Myocyte (in vitro differentiated cells): ENCODE measurements at regions not wholly inside any gene's neighbourhood (a gene's known extent, or its start where the extent isn't known, plus 50 kb on each side); places are given as distances from the start of the nearest gene placed in this dataset.

Experiments used
- DNase-seq: peaks from one replicate; pipeline ENCODE4 v3.0.0-alpha.2; 2012; ENCODE audit warnings: low read depth

DNA sequence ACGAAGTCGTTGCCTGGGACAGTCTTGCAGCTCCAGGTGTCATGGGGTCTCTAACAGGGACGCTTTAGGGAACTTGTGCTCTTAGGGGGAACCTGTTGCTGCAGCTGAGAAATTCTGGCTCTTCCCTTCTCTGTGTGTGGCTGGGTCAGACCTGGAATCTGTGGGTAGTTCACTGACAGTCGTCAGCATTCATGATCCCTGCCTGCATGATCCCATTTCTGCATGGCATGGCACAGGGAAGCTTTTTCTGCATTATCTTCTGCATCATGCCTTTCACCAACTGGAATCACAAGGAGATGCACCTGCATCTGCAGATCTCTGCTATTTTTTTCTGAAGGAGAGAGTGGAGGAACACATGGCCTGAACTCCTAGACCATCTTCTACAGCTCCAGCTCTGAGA, 85.6 kb downstream of the SOX9 start:
- peak; percentile 7 for DNase-seq

DNA sequence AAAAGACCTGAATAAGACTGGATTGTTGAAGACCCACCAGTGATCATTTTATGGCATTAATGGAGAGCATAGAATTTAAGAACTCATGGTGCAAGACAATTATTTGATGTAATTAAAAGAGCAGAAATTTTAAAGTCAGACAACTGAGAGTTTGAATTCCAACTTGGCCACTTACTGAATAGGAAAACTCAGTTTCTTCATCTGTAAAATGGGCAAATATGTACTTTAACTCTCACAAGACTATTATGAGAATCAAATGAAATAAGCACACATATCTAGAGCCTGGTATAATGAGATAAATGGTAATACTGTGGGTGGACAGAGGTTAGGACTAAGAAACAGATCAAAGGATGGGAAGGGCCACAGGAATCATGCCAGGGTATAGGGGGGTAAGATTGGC, 88.0 kb downstream of the SOX9 start:
- no peak for DNase-seq

DNA sequence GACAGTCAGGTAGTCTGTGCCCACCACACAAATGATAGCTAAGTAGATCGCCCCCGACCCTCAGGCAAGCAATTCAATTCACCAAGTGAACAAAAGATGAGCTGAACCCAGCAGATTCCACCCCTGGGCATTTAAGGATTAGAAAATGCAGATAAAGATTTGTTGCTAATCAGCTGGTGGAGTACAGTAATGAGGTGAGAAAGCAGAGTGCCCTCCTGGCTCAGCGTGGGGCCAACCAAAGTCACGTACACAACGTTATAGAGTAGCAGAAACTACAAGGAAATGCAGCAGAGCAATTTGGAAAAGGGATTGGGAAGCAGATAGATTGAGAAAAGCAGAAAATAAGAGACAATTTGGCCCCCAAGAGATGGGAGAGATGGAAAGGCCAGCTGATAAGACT, 91.2 kb downstream of the SOX9 start:
- no peak for DNase-seq

DNA sequence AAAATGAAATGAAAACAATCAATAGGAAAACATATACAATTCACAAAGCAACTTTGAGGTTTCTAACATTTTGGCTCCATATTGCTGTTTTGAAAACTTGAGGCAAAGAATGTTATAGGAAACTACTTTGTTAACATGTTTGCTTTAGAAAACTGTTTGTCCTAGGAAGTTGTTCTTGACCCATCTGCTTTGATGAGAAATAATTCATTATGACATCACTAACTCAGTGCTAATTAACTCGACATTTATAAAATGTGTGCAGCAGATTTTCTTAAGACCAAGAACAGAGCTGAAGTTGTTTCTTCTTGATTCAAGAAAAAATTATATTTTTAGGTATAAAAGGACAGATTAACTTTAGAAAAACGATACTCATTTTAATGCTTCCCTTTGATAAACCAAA, 94.7 kb downstream of the SOX9 start:
- DNase-seq = no peak

DNA sequence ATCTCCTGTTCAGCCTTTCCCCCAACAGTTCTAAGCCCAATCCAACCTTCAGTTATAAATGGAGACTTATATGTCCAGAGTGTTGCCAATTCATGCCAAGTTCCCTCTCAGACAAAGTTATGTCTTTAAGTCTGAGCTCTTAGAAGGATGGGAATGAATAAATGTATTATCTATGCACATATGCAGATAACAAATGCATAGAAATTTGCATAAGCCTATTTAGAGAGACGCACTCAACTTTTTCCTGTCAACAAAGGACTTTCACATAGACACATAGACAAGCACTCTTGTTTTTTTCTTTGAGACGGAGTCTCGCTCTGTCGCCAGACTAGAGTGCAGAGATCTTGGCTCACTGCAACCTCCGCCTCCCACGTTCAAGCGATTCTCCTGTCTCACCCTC, 95.1 kb downstream of the SOX9 start:
- DNase-seq = no peak

DNA sequence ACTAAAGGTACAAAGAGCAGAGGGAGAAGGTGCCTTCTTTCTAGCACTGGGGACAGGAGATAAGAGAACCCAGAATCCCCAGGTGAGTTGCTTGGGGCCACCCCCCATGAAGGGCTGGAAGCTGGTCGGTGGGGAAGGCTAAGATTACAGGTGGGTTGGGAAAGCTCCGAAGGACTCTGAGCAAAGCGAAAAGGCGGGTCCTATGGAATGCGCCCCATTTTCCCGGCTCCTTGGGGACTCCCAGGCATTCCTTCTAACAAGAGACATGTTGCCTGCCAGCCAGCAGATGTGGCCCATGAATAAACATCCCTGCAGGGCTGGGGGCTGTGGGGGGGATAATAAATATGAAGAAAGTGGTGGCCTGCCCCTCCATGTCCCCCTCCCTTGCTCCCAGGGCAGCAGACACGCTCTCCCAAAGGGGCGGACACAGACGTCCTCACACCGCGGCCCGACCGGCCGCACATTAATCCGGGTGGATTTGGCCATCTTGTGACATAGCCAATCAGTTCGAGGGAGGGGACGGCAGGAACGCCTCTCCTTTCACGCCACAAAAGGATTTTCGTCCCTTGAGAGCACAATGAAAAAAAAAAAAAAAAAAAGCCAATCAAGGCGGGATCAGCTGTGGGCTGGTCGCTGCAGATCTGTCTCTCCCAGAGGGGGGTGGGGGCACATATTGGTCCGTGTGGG, 98.5 kb downstream of the SOX9 start:
- no peak for DNase-seq

DNA sequence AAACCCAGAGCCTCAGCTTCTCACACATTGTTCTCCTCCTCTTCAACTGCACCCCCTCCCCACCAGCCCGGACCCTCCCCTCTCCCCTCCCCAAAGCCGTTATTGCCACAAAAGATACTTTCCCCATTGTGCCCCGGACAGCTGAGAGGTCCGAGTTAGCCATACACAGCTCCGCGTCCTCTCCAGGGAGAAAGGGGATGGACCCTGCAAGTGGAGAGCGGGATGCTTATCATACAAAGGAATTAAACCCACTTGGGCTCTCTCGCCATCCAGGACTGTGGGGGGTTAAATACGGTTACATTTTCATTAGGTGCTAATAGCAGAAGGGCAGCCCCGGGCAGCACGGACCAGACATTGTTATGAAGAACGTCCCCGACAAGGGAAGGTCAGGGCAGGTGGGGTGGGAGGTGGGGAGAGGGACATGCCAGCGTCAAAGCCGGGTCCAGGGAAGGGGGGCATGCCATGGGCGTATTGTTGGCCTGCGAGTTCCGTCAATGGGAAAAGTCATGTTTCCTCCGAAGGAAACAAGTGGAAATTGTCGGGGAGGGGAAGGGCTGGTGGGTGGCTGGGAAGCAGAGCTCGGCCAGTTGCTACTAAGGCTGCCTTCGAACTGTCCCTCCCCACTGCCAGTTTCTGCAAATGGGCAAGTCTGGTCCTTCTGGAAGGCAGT, 99.1 kb downstream of the SOX9 start:
- DNase-seq = no peak

- no peak for DNase-seq
Observed at GRCh38 chr17:72222661-72223380, 102.0 kb downstream of the SOX9 start.

DNA sequence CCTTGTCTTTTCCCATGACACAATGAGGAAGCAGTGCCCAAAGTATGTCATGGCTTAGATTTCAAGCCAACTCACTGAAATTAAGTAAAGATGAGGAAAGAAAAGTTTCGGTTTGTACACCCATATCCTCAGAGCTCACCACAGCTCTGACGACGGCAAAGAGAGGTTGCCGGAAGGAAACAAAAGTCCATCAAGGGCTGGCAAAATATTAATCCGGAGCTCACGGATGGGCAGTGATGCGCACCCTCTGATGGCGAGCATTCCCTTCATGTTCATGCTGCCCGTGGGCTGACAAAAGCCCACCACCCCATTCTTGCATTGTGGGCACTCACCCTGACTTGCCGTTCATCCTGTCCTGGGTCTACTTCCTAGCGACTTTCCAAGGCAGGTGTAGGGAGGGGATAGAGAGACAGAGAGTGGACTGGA, 103.1 kb downstream of the SOX9 start:
- no peak for DNase-seq

DNA sequence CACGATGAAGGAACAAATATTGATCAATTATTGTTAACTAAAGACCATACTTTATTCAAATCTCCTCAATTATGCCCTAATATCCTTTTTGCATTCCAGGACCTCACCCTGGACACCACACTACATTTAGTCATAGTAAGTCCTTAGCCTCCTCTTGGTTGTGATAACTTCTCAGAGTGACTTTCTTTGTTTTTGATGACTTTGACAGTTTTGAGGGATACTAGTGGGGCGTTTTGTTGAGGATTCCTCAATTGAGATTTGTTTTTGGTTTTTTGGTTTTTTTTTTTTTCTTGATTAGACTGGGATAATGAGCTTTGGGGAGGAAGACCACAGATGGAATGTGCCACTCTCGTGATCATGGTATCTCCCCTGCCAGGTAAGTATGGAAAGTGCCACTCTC, 105.5 kb downstream of the SOX9 start:
- DNase-seq = no peak

GRCh38 chr17:72233986-72234385, 113.2 kb downstream of the SOX9 start:
- no peak for DNase-seq

GRCh38 chr17:72234985-72235384, 114.2 kb downstream of the SOX9 start:
- no peak for DNase-seq

DNA sequence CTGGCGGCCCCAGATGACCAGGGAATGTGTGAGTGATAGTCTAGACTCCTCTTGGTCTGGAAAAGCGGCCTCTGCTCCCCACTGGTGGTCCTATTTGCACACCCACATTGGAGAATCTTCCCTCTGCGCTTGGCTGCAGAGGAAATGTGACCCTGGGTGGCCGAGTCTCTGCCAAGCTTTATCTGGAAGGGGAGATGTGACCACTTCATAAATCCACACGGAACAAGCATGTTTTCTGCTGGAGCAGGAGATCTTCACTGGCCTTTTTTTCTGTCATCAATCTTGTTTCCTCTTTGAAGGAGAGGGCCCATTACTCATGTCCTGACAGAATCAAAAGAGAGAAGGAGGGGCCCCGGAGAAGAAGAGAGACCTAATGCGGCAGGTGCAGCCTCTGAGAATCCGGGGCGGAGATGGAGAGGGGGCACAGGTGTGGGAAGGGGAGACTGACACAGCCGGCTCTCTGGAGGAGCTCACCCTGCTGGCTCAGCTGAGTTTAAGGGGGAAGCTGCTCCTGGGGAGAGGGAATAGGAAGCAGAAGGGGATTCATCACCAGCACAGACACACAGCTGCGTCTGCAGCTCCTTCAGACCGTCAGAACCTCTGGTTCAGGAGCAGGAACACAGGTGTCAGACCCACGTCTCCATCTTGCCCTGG, 116.3 kb downstream of the SOX9 start:
- DNase-seq = no peak

DNA sequence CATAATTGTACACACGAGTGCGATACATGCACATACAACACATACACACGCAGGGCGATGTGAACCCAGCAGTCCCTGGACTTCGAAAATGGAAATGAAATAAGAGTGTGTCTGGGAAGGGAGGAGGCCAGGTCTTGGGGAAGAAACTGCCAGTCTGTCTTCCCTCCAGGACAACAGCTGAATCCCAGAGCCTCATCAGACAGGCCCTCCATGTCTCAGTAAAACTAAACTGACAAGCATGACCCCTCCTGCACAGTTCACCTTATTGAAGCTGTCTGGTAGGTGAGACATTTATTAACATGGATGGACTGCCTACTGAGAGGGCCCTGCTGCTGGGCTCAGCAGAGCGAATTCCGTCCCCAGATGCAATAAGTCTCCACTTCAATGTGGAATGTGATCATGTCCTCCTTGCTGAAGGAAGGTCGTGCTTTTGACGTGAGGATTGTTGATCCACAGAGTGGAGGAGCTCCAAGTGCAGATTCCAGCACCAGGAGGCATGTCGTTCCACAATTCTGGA, 117.4 kb downstream of the SOX9 start:
- DNase-seq = no peak

DNA sequence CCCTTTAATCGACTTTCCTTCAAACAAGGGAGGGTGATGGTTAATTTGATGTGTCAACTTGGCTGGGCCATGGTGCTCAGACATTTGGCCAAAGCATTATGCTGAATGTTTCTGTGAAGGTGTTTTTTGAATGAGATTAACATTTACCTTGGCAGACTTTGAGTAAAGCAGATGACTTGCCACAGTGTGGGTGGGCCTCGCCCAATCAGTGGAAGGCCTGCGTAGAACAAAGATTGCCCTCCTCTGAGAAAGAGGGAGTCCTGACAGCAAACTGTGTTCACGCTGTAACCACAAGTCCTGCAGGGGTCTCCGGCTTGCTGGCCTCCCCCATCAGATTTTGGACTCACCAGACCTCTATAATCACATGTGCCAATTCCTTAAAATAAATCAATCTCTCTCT, 118.7 kb downstream of the SOX9 start:
- no peak for DNase-seq

DNA sequence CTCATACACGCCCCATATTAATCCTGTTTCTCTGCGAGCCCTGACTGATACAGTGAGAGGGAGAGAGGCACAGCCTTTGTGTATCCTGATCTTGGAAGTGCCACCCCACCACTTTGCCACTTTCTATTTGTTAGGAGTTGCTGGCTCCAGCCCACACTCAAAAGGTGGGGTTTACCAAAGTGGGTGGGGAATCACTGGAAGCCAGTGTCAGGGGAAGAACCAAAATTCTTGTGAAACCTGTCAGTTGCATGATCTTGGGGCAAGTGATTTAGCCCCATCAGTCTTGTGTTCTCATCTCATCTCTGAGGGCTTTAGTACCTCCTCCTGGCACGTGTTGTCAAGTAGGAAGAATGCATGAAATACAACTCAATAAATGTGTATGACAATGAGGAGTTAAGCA, 119.5 kb downstream of the SOX9 start:
- DNase-seq = no peak

DNA sequence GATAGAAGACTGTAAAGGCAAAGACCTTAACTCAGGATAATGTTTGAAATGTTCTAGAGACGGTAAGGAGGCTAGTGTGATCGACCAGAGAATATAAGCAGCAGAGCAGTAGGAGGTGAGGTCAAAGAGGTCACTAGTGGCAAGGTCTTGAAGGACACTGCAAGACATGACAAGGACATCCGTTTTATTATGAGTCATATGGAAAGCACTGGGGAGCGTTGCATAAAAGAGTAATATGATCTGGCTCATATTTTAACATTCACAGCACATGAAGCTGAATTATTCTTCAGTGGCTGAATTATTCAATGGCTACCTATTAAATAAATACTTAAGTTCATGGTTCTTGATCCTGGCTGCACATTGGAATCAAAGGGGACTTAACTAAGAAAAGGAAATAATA, 123.7 kb downstream of the SOX9 start:
- peak; percentile 44 for DNase-seq

DNA sequence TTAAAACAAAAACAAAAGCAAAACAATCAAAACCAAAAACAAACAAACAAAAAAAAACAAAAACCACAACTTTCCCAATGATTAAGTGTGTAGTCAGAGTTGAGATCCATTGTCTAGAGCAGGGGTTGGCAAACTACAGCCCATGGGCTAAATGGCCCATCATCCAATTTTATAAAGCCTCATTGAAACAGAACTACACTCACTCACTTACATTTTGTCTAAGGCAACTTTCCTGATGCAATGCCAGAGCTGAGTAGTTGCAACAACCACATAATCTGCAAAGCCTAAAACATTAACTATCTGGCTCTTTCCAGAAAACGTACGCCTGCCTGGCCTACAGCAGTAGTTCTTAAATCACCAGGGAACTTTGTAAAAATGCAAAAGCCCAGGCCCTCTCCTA, 124.1 kb downstream of the SOX9 start:
- DNase-seq = peak; percentile 5

DNA sequence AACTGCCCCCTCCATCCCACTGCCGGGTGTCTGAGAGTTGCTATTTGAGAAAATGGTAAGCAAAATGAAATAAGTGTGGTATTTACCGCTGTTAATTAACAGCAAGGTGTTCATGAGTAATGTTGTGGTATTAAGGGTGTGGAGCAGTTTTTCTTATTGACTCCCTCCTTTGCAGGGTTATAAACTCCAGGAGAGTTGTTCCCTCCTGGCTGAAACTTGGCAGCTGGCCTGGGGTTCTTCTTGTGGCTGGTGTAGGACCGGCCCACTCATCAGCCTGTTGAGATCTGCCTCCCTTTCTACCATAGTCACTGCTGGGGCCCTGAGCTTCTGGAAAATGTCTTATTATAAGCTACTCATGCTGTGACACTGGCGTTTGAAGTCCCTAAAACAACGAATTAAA, 128.6 kb downstream of the SOX9 start:
- no peak for DNase-seq

GRCh38 chr17:72250206-72250605, 129.4 kb downstream of the SOX9 start:
- no peak for DNase-seq

GRCh38 chr17:72253597-72253996, 132.8 kb downstream of the SOX9 start:
- DNase-seq = no peak
